DMS 273 (cell line): ENCODE measurements at regions not wholly inside any gene's neighbourhood (a gene's known extent, or its start where the extent isn't known, plus 50 kb on each side); places are given as distances from the start of the nearest gene placed in this dataset.
"Not testable (repeated sequence)": the region's sequence is repeated elsewhere in the genome, so short reads cannot be mapped to it uniquely, and the experiment has no call there.

Source experiments
- DNase-seq: peaks from one replicate; lab custom pipeline; 2025; ENCODE audit not compliant: unreplicated experiment; lab: John Stamatoyannopoulos, UW

DNA sequence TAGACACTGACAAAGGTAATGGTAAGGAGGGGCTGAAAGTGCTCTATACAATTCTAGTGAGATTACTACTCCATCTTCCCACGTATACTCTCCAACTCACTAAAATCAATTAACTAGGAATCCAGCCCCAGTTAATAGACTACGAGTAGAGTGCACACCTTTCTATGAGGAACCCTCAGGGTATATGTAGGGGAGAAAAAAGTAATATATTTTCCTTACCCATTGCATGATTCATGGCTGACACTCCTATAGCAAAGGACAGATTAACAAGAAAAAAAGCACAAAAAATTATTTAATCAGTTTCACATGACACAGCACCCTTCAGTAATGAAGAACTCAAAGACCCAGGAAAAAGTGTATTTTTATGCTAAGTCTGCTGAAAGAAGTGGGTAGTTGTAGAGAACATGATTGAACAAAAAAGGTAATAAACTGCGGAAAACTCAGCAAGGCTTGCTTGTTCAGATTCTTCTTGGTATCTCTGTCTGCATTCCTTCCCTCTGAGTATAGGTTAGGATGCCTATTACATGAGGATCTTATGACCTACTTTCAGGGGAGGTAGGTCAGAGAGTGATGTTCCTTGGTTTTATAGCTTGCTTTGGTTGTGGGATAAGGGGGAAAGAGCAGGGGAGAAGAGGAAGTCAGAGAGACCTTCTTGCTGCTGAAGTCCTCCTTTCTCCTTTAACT lies 342.0 kb upstream of the DLGAP1 start:
- DNase-seq = no peak

GRCh38 chr18:4789506-4789905 lies 334.4 kb upstream of the DLGAP1 start:
- DNase-seq = no peak

DNA sequence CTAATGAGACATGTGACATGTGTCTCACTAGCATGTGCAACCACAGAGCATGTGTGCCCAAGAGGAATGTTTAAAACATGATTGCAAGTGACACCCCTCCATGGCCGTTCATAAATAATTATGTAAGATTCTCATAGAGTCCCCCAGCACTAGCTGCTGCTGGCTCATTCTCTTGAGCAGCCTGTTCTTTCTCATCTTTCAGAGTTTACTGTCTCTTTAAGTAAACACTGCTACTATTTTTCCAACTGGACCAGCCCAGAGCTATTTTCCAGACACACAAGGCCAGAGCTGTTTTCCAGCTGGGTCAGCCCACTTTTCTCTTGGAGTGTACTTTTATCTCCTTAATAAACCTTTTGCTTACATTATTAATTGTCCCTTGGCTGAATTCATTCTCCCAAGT lies 326.8 kb upstream of the DLGAP1 start:
- no peak for DNase-seq

- DNase-seq = peak; percentile 6
Measured at GRCh38 chr18:4765401-4765800, 310.3 kb upstream of the DLGAP1 start.

- peak; percentile 40 for DNase-seq
Measured at GRCh38 chr18:4762330-4762729, 307.2 kb upstream of the DLGAP1 start.

DNA sequence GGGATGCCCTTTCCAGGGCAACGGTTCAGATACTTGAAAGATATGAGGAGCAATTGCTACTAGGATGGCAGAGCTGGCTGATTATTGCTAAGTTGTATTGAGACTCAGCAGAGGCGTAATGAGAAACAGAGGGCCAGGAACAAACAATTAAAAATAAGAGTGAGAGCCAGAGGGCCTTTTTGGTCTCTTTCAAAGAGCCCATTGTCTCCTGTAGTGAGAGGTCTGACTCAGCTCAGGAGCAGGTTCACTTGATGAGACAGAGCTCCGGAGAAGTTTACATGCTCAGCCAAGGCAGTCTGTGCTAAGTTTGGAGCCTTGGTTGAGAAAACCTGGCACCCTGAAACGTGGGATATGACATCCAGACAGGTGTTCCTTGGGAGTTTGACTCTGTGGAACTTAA lies 303.9 kb upstream of the DLGAP1 start:
- no peak for DNase-seq

GRCh38 chr18:4755848-4756247 lies 300.7 kb upstream of the DLGAP1 start:
- DNase-seq = peak; percentile 16

GRCh38 chr18:4753151-4753550 lies 298.0 kb upstream of the DLGAP1 start:
- not testable (repeated sequence) for DNase-seq

- peak; percentile 87 for DNase-seq
Measured at GRCh38 chr18:4751523-4751922, 296.4 kb upstream of the DLGAP1 start.

DNA sequence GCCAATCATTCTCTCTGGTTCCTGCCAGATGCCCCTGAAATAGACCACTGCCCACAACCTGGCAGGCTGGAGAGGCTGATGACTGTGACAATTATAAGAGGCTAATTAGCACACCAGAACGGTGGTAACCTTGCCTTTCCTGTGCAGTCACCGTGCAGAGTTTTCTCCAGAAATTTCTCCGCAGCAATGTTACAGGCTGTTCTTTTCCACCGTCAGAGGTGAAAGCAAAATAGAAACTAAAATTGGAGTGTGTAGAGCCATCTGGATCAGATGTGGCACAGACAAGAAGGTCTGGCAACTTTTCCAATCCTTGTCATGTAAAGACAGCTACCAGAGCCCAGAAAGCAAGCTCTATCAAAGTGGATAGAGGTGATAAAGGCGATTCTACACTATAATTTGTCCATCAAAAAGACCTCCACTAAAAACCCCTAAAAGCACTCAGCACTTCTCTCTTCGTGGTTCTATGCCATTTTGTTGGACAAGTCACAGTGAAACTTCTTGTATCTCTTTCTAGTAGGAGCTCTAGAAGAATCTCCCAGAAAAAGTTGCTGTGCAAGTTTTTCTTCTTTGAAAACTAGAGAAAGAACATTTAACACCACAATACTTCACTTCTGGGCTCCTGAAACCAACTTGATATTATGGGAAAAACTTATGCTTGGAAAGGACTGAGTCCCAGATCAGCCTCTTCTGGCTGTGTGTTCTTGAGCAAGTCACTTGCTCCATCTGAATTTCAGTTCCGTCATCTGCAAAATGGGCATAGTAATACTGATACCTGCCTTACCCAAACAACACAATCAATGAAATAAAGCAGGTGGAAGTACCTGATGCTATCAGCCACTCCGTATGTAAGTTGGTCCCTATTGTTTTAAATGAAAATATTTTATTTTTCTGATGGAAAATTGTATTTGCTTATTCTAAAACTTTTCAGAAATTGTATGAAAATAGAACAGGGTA lies 295.6 kb upstream of the DLGAP1 start:
- peak; percentile 88 for DNase-seq

DNA sequence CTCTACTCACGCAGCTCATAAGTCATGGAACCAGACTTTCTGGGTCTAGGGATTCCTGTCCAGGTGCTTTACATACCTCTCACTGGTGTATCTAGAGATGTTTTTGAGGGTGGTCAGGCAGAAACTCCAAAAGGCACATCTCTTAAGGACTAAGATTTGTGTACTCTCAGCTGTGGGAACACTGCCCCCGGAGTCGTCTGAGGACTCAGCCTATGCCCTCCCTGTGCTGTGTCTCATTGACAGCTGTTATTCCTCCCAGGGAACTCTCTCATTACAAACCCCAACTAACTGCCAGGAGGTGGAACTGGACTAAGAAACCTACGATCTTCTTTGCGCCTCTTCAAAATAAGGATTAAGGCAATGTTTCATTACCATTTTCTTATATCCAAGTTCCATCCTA lies 293.9 kb upstream of the DLGAP1 start:
- DNase-seq = peak; percentile 92

DNA sequence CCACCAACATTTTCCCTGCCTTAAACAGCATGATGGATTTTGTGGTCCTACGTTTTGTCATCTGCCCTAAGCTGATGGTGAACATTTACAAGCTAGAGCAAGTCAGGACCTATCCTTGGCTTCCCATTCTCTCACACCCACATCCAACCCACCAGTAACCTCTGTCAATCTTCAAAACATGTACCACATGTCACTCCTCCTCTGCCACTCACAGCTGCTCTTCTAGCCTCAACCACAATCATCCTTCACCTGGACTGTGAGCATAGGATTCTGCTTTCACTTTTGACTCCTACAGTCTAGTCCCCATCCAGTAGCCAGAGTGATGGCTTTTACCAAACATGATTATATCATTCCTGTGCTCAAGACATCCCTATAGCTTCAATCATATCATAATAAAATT lies 279.8 kb upstream of the DLGAP1 start:
- no peak for DNase-seq

DNA sequence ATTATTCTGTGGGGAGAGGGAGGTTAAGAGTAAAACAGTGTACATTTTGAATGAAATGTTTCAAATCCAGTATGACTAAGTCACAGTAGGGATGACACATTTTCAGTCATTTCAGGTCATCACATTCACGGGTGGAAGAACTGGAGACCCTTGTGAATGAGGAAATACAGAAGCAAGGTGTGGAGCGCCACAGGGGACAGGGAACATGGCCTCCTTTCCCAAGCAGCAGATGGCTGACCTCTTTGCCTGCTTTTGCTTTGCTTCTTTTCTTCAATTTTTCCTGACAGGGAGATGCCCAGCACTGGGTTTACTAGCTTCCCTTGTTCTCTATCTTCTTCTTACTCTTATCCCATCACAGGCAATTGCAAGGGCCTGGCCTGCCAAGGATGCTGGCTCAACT lies 278.9 kb upstream of the DLGAP1 start:
- DNase-seq = no peak

DNA sequence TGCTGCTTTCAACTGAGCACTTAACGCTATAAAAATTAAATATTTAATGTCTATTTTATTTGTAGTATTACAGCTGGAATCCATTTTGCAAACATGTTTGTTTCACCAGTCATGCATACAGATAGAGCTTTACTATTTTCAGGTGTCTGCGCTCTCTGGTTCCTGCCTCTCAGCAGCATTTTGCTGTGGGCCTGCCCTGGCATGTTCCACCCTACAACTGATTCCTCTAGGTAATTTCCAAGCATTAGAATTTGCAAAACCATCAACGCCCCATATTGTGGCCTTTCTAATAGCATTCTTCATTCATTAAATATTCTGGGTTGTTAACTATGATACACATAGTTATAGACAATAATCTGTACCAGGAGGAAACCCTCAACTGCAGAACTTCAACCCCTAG lies 266.4 kb upstream of the DLGAP1 start:
- DNase-seq = no peak

- no peak for DNase-seq
Measured at GRCh38 chr18:4720518-4720917, 265.4 kb upstream of the DLGAP1 start.

- DNase-seq = no peak
Measured at GRCh38 chr18:4705894-4706293, 250.8 kb upstream of the DLGAP1 start.

DNA sequence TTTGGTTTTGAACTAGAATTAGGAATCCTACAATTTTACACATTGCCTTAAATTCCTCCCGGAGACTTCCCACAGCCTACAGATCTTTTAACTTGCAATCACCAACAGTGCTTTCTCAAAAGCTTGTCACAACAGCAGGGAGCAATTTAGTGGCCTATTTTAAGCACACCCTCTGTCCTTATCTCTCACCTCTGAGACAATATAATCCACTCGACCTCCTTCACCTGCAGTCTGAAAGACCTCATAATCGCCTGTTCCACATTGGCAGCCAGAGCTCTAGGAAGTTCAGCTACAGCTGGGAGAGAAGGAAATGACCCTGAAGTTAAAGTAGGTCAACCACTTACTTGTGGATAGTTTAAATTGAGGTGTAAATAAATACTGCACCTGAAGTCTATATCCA lies 249.7 kb upstream of the DLGAP1 start:
- no peak for DNase-seq

DNA sequence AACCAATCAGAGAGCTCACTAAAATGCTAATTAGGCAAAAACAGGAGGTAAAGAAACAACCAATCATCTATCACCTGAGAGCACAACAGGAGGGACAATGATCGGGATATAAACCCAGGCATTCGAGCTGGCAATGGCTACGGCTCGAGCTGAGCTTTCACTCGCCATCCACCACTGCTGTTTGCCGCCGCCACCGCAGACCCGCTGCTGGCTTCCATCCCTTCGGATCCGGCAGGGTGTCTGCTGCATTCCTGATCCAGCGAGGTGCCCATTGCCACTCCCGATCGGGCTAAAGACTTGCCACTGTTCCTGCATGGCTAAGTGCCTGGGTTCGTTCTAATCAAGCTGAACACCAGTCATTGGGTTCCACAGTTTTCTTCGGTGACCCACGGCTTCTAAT lies 236.7 kb upstream of the DLGAP1 start:
- no peak for DNase-seq

GRCh38 chr18:4678685-4679084 lies 223.6 kb upstream of the DLGAP1 start:
- DNase-seq = not testable (repeated sequence)

DNA sequence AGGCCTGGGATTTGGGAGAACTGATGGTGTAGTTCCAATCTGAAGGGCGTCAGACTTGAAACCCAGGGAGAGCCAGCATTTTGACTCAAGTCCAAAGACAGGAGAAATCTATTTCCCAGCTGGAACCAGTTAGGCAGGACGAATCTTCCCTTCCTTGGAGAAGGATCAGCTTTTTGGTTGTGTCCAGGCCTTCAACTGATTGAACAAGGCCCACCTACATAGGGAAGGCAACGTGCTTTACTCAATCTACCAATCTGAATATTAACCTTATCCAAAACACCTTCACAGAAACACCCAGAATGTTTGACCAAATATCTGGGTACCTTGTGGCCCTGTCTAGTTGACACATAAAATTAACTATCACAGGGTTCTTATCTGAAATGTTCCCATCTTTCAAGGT lies 221.9 kb upstream of the DLGAP1 start:
- DNase-seq = no peak

DNA sequence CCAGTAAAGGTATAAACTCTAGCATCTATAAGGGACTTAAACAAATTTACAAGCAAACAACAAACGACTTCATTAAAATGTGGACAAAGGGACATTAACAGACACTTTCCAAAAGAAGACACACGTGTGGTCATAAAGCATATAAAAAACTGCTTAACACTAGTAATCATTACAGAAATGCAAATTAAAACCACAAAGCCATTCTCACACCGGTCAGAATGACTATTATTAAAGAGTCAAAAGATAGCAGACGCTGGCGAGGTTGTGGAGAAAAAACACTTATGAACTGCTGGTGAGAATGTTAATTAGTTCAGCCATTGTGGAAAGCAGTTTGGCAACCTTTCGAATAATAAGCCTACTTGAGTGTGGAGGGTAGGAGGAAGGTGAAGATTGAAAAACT lies 217.1 kb upstream of the DLGAP1 start:
- DNase-seq = no peak

GRCh38 chr18:4658804-4659203 lies 203.7 kb upstream of the DLGAP1 start:
- no peak for DNase-seq
